NCI-H524 (cell line): ENCODE measurements at regions not wholly inside any gene's neighbourhood (a gene's known extent, or its start where the extent isn't known, plus 50 kb on each side); places are given as distances from the start of the nearest gene placed in this dataset.
"Not testable (repeated sequence)": the region's sequence is repeated elsewhere in the genome, so short reads cannot be mapped to it uniquely, and the experiment has no call there.

Source experiments
- DNase-seq, 2 experiments: peaks; one replicate each; lab custom pipeline; 2025; lab: John Stamatoyannopoulos, UW

DNA sequence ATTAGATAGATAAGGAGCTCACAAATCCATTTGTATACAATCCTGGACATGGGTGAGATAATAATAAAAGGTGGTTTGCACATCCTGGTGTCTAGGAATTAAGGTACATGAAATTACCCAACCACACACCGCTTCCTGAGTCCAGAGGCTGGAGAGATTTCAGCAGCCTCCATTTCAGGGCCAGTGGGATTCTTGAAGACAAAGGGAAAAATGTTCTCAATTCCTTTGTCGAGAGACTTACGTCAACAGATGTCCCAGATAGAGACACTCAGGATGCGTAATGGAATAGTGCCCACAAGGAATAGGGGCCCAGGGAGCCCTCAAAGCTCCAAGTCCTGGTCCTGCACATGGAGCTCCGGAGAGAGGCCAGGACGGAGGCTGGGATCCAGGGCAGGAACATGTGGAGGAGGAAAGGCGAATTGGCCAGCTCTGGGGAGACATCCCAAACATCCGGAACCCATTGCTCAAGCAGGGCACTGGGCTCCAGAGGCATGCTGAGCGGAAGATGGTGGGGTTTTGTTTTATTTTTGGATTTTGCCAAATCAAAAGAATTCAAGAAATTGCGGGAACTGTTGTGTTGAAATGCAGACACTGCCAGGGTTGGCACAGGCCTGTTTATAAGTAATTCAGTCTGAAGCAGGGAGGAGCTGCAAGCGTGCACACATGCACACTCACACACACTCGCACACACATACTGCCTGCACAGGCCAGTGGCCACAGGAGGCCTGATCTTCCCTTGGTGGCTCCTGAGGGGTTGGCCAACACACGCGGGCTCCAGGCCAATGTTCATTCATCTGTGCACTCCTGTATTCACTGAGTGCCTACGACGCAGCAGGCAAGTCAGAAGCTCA, 97.2 kb downstream of the NOG start:
- DNase-seq: no peak

DNA sequence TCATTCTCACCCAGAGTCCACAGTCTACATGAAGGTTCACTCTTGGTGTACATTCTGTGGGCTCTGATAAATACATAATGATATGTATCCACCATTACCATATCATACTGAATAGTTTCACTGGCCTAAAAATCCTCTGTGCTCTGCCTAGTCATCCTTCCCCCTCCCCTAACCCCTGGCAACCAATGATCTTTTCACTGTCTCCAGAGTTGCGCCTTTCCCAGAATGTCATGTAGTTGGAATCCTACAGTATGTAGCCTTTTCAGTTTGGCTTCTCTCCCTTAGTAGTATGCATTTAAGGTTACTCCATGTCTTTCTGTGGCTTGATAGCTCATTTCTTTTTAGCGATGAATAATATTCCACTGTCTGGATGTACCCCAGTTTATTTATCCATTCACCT, 101.3 kb downstream of the NOG start:
- no peak for DNase-seq

DNA sequence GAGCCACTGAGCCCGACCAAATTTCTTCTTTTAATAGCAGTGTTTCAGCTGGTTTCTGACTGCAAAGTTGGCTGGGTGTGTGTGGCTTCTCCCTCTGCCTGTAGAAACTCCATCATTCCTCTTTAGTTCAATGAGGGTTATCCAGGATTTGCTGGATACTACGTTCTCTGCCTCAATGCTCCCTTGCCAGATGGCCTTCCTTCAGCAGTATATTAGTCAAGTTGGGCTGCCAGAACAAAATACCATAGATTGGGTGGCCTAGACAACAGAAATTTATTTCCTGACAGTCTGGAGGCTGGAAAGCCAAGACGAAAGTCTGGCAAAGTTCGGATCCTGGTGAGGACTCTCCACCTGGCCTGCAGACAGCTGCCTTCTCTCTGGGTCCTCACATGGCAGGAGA, 103.7 kb downstream of the NOG start:
- no peak for DNase-seq

DNA sequence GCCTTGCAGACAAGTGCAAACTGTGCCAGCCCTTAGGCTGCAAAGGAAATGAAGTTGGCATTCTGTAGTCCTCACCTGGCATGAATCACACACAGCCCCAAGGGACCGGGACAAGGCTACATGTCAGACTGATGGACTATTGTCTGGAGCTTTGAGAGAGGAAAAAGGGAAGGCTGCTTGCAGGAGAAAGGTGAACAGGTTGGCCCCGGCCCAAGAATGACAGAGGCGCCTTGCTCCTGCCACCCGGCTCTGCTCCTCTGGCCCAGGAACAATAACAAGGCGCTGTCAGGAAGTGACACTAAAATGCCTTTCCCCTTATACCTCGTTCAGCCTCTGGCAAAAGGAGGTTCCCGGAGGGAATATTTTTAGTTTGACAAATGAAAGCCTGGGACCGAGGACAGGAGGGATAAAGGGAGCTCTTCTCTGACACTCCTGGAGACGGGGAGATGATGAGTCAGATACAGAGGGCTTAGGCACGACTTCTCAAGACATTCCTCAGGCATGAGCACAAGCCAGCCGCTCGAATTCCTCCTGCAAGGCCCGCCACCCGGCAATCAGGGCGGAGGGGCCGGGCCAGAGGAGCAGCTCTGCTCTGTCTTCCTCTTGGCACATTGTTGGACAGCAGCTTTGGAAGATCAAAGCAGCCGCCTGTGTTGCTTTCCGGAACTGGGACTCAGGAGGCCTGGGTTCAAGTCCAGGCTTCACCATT, 105.8 kb downstream of the NOG start:
- DNase-seq: no peak

DNA sequence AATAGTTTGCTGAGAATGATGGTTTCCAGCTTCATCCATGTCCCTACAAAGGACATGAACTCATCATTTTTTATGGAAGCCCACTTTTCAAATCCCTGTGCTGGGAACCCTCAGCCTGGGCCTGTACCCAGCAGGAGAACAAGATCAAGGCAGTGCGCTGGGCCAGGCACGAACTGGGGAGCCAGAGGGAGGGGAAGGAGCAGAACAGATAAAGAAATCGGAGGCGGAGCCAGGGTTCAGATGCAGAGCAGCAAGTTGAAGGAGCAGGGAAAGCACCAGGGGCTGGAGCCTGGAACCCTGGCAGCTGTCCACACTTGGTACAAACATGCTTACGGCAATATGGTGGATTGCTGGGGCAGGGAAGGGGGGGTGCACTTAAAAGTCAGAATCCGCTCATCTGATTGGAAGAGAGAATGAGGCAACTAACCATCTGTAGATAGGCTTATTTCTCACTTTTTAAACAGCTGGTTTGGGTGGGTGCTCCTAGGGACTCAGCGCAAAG, 107.5 kb downstream of the NOG start:
- no peak for DNase-seq

DNA sequence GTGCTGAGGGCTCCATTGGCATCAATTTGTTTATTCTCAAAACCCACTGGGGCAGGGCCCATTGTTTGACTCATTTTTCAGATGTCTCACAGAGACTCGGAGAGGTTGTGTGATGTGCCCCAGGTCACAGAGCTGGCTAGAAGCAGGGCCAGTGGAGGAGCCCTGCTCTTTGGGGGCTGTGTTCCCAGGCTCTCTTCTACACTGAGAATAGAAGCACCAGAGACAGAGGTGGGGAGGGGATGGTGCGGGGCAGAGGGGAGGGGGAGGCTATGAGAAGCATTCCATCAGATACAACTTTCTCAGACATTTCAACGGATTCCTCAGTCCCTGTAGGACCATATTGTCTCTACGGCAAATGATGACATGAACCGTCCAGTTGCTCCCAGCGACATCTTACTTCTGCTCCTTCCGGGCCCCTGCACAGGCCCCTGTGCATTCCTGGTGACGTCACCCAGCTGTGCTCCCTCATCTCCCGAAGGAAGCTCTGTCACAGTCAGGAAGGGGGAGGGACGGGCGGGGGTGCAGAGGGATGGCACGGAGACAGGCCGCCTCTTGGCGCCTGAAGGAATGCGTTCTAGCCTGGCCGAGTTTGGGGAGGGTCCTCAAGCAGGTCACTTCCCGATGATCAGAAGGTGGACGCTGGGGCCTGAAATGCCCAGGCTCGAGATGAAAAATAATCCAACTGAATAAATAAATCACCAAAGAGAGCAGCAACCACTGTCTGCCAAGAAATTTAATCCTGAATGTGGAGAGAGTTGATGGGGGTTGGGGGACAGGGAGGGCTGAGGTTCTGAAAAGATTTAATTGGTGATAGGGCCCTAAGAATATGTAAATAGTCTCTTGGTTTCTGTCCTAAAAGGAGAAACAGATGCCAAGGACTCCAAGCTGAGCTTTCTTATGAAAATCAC, 114.1 kb downstream of the NOG start:
- no peak for DNase-seq

DNA sequence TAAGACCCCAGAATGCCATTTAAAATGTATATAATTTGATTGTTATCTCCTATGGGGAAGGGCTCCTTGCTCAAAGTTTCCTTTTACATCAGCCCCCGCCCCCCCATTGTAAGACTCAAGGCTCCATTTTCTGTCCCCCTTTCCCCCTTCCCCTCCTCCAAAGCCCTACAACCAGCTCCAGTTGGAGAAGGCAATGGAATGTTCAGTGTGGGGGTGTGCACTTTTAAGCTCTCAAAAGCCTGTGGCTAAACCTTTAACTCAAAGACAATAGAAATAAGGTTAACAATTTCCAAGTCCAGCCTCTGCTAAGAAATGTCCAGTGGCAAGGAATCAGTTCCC, 114.7 kb downstream of the NOG start:
- DNase-seq: no peak

DNA sequence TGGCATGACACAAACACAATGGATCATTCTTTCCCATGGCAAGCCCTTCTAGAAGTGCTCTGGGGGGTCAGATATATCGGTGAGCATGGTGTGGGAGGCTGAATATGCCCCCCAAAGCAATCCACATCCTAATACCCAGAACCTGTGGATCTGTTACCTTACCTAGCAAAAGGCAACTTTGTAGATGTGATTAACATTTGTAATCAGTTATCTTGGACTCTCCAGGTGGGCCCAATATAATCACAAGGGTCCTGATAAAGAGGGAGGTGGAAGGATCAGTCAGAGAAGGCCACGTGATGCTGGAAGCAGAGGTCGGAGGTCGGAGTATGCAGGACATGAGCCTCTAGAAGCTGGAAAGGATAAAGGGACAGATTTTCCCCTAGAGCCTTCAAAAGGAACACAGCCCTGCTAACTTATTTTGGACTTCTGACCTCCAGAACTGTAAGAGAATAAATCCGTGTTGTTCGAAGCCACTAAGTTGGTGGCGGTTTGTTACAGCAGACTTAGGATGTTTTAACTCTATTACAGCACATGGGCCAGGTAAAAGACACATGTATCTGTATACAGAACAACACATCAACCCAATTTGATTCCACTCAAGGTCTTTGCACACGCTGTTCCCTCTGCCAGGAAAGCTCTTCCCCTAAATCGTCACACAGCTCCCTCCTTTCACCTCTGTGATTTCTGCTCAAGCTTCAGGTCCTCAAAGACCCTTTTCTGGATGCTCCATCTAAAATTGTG, 115.3 kb downstream of the NOG start:
- no peak for DNase-seq

DNA sequence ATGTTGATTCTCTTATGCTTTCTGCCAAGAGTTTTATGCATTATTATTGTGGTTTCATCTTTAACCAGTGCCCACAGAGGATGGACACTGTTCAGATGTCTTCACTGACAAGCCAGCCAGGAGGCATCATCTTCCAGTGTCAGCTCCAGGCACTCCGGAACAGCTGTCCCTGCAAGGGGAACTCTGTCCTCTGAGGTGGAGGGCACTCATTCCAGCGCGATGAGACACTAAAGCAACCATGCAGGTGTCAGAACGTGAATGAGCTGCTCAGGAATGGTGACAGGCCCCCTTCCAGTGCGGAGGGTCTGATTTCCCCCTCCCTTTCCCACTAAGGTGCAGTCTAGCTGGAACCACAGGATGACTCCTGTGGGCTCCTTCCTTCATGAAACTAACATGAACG, 117.5 kb downstream of the NOG start:
- no peak for DNase-seq

DNA sequence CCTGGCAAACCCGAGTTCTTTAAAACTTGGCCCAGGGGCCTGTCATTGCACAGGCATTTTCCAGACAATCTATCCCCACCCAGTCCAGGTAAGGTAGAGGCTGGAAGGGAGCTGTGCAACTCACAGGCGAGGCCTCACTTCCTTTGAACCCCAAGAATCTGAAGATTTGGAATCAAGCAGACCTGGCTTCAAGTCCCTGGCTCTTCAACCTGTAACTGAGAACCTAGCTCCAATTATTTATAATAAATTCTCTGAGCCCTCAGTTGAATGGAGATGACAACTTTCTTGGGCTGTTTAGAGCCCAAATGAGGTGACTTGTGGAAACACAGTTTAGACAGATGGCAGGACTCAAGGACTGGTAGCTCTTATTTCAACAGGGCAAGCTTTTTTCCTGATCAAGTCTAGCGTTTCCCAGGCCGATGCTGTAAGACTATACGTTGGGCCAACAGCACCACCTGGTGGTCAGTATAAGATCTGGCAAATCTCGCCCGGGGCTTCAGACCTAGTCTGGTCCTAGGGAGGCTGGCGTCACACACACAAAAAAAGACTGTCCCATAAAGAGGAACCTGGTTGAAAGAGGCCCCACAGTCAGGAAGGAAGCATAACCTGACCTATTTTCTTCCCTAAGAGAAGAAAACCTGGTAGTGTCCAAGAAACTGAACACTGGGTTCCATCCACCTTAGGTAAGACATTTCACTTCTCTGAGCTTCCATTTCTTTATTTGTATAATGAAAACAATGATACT, 117.9 kb downstream of the C17orf67 start:
- DNase-seq: peak; percentile 90 to 95

DNA sequence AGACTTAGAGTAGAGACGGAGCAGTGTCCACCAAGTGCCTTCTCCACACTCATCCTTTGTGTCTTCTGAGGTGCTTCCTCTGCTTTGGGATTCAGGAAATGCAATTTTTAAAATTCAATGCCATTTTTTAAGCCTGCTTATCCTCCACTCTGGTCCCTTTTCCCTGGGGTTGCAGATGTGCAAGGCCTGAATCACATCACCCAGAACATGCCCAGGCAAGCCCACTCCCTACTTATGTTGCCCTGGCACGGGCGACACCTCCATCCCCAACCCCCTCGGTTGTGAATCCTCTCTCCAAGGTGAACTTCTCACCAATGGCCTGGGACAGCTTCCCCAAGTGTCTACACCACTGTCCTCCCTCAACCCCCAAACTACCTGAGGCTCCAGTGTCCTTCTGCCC, 116.2 kb downstream of the C17orf67 start:
- no peak for DNase-seq

DNA sequence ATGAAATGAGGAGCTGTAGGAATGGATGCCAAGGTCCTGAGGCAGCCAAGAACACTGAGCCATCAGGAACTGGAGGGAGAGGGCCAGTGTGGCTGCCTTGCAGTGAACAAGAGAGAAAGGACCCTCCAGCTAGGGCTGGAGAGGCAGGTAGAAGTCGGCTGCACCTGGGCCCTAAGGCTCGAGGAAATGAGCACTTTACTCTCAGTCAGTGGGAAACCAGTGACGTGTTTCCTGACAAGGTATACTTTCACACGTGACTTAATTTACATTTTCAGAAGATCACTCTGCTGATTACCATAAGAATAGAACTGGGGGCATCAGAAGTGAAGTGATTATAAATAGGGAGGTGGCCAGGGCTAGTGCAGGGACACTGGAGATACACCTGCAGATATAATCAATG, 115.2 kb downstream of the C17orf67 start:
- DNase-seq: no peak

DNA sequence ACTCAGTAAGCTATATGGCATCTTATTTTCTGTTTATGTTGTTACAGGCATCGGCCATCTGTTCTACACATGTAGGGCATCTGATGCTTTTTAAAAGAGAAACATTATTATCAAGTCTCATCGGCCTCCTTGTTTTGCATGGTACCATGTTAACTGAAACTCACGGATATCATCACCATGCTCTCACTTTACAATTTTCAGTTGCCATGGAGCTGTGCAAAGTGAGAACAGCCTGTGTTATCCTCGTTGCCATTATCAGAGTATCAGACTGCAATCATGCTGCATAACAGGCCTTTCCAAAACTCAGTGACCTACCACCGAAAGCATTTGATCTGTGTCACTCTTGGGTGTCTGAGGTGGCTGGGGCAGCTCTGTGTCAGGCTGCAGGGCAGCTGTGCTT, 110.3 kb downstream of the C17orf67 start:
- no peak for DNase-seq

DNA sequence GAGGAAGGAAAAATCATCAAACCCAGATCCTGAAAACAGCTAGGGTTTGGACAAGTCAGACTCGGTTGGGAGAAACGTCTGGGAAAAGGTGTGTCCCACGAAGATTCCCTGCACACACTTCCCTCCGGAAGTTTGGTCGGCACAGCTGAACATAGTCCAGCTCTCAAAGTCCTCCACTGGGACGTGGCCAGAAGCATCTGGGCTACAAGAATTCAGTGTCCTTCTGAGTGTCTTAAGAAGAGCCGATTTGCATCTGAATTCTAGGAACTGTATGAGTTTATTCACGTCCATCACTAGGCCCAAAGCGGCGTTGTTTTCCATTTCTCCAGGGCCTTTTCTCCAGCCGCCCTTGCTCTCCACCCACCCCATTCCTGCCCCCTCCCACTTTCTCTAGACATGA, 109.1 kb downstream of the C17orf67 start:
- DNase-seq: no peak

DNA sequence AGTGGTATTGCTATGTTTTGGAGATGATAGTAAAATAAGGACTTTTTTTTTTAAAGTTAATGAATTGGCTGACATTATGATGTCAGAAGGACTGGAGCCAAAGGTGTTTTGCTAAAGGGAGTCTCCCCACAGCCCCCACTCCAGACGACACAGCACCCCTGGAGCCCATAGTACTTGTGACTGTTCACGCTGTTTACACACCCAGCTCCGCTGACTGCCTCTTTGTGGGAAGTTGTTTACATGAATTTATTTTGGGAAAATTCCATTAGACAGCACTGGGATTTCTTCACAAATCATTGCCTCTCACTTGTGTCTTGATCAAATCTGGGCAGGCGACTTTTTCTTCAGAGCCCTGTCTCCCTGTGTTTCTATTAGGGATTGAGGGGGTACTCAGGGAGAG, 108.6 kb downstream of the C17orf67 start:
- no peak for DNase-seq

DNA sequence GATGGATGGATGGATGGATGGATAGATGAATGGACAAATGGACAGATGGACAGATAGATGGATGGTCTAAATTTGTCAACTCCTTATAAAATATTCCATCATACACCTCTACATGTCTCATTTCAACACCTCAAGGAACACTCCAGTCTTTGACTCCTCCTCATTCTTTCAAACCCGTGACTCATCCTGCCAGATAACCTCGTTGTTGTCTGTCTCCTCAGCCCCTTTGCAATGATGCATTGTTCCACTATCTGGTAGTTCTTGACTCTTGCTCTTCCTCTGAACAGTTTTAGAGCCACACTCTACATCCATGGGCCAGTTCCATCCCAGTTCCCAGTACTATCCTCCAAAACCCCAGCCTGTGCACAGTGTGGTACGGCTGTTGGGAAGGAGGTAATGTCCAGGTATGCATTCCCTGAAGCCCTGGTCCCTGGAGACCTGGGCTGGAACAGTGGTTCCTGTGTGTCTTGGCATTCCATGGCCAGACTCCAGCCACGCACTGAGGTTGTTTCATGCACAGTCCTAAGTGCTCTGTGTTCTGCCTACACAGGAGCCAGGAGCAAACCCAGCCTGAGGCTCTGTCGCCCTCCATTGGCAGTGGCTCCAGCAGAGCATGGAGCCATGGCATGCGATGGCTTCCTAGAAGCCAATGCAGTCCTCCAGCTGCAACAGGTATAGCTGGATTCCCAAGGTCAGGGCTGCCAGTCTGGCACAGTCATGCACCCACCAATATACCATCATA, 105.7 kb downstream of the C17orf67 start:
- DNase-seq: no peak

DNA sequence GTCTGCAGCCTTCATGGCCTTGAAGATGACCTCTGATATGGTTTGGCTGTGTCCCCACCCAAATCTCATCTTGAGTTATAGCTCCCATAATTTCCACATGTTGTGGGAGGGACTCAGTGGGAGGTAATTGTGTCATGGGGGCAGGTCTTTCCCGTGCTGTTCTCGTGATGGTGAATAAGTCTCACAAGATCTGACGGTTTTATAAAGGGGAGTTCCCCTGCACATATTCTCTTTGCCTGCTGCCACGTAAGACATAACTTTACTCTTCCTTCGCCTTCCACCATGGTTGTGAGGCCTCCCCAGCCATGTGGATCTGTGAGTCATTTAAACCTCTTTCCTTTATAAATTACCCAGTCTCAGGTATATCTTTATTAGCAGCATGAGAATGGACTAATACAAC, 102.6 kb downstream of the C17orf67 start:
- DNase-seq: not testable (repeated sequence)

DNA sequence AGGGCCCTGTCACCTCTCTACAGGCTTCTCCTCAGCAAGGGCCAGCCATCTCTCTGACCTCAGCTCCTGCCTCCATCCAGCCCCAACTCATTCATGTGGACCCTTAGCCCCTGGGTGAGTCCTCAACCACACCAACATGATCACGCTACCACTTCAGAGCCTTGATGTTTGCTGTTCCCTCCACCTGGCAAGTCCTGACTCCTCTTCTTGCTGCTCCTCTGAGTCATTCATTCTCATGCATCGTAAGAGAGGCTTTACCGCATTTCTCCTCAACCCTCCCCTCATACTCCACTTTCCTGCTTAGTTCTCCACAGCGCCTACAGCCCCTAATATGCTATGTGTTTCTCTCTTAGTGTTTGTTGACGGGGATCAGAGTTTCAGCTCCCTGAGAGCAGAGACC, 99.9 kb downstream of the C17orf67 start:
- DNase-seq: no peak

DNA sequence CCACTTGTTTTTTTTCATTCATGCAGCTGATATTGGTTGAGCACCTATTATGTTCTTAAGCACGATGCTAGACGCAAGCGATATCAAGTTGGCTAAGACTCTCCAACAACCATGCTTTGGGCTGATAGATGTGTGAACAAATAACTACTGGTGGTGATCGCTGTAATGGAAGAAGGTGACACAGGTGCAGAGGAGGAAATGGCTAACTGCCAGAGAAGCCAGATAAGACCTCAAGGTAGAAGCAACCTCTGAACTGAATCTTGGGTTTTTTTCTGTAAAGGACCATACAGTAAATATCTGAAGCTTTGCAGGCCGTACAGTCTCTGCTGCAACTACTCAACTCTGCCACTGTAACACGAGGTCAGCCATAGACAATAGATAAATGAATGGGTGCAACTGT, 97.9 kb downstream of the C17orf67 start:
- DNase-seq: no peak

DNA sequence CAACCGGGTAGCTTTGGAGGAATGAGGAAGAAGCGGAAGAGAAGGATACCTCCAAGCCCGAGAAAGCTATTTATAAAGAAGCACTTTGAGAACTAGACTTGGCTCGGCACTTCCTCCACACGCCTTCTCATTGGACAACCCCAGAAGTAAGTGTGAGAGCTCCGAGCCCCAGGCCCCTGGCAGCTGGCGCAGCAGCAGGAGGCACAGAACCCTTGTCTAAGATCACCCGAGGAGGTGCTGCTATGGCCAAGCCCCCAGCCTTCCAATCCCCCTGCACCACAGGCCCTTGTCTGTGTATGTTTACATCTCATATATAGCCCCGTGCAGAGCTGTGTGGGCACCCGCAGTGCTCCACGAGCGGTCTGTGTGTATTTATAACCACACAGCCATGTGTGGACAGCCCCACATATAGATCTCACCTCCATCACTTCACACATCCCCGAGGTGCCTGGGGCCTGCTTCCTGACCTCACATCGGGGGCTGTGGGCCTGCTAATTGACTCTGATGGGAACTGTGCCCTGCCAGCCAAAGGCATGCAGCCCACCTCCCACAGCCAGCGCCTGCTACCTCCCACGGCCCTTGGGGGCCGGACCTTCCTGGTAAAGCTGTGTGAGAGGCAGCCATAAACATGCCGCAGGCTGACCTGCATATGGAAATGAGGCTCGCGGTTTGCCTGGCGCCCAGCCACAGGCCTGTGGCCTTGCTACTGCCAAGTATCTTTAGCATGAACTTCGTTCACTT, 96.1 kb downstream of the C17orf67 start:
- peak in 1 of 2 experiments; percentile 17 for DNase-seq
